ENCODE measurements at regions not wholly inside any gene's neighbourhood (a gene's known extent, or its start where the extent isn't known, plus 50 kb on each side); places are given as distances from the start of the nearest gene placed in this dataset. TPM values are rescaled to one million over a fixed set of nuclear protein-coding genes. Genes with fewer than 3 reads are reported as not detected.

DNA sequence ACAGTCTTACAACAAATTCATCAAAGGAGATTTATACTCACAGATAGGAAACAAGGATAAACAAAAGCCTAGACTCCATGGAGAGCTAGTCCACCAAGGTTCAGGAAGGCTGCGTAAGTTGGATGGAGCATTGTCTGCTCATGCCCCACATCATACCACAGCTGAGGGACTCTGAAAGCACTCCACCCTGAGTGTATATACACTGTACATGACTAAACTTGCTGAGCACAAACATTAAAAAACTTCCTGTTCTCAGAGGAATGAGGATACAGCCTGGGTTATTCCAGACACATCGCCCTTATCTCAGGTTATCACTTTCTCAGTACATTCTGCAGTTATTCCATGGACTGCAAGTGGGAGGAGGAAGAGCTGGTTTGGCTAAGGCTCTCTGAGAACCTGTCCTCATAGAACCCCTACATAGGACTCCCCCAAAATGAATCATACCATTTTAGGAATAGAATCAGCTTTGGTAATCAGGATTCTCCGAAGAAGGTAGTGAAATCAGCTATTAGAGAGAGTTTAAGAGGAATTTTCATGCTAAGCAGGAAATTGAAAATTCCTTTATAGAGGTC, 58.0 kb upstream of the PRMT6 start:
- Histone ChIP-seq H3K4me3 (no peak overlapping the region), H3K36me3 (no peaks in the 10 kb centered on the region), H3K4me1 (ENCODE audit: insufficient read depth) (no peaks in the 10 kb centered on the region), H3K9me3 (no peaks in the 10 kb centered on the region), H3K27me3 (no peaks in the 10 kb centered on the region), H3K27ac (no peak overlapping the region)
- DNase-seq, result no peak
- 51 to 68% (median 60%) methylated on average over 3 of the region's 3 CpGs for WGBS, 3 donors
- intact Hi-C loops (cut with DNase I), result no loop called here
- no peak for TF ChIP-seq EP300 (IDR thresholded peaks at IDR 0.05)
- TF ChIP-seq POLR2A (IDR thresholded peaks at IDR 0.05), result no peak
- TF ChIP-seq, protein P1, sequence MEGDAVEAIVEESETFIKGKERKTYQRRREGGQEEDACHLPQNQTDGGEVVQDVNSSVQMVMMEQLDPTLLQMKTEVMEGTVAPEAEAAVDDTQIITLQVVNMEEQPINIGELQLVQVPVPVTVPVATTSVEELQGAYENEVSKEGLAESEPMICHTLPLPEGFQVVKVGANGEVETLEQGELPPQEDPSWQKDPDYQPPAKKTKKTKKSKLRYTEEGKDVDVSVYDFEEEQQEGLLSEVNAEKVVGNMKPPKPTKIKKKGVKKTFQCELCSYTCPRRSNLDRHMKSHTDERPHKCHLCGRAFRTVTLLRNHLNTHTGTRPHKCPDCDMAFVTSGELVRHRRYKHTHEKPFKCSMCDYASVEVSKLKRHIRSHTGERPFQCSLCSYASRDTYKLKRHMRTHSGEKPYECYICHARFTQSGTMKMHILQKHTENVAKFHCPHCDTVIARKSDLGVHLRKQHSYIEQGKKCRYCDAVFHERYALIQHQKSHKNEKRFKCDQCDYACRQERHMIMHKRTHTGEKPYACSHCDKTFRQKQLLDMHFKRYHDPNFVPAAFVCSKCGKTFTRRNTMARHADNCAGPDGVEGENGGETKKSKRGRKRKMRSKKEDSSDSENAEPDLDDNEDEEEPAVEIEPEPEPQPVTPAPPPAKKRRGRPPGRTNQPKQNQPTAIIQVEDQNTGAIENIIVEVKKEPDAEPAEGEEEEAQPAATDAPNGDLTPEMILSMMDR (IDR thresholded peaks at IDR 0.05), result no peak

DNA sequence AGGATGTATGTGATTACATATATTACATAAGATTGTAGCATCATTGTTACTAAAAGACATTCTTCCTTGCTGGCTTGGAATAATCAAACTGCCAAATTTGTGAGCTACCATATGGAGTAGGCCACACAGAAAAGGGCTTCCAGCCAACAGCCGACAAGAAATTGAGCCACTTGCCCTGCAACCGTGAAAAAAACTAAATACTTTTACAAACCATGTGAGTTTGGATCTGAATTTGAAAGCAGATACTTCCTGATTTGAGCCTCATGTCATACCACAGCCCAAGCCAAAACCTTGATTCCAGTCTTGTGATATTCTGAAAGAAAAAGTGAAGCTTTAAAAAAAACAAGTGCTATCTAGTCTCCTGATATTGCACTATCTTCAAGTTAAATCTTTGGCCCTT, 55.6 kb upstream of the PRMT6 start:
- H3K4me3 ChIP-seq, result no peak overlapping the region
- no peaks in the 10 kb centered on the region for H3K27me3 ChIP-seq
- intact Hi-C loops (cut with DNase I), result no loop called here
- TF ChIP-seq, protein P1 (IDR thresholded peaks at IDR 0.05), result no peak
- TF ChIP-seq POLR2A (IDR thresholded peaks at IDR 0.05) (no peak), EP300 (IDR thresholded peaks at IDR 0.05) (no peak)
- DNase-seq, result no peak
- H3K9me3 ChIP-seq, result no peaks in the 10 kb centered on the region
- H3K4me1 ChIP-seq (ENCODE audit: insufficient read depth), result no peaks in the 10 kb centered on the region
- H3K36me3 ChIP-seq, result no peaks in the 10 kb centered on the region
- 9 to 15% (median 13%) methylated on average over 2 of the region's 2 CpGs for WGBS, 3 donors
- no peak overlapping the region for H3K27ac ChIP-seq

DNA sequence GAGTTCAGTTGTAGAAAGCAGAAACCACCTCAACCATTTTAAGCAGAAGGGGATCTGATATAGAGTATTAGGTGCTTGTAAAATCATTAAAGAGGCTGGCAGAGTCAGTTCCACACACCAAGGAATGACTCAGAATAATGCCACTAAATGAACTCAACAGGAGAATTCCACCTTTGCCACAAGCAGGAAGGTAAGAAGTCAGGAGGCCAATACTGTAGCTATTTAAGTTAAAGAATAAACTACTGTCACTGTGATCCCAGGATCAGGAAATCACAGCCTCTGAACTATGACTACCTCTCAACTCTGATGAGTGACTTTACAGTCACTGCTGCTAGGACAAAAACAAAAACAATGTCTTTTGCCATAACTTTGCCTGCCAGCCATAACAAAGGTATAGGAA, 52.5 kb upstream of the PRMT6 start:
- Histone ChIP-seq H3K27ac (no peak overlapping the region), H3K4me1 (ENCODE audit: insufficient read depth) (no peaks in the 10 kb centered on the region), H3K9me3 (no peaks in the 10 kb centered on the region), H3K36me3 (no peaks in the 10 kb centered on the region), H3K27me3 (no peaks in the 10 kb centered on the region), H3K4me3 (no peak overlapping the region)
- no peak for DNase-seq
- intact Hi-C loops (cut with DNase I), result no loop called here
- TF ChIP-seq, protein P1 (IDR thresholded peaks at IDR 0.05), result no peak
- TF ChIP-seq POLR2A (IDR thresholded peaks at IDR 0.05) (no peak), EP300 (IDR thresholded peaks at IDR 0.05) (no peak)

DNA sequence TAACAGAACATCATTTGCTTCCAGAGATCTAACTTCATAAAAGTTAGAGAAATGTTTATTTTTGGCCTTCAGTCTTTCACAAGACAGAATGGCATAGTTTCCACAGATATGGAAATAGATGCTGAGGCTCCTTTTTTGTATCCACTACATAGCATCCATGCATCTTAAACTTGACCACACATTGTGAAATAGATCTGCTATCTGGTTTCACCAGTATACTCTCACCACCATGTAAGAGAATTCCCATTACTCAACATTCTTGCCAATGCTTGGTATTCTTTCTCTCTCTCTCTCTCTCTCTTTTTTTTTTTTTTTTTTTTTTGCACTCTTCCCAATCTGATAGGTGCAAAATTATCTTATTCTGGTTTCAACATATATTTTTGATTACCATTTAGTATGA, 52.1 kb upstream of the PRMT6 start:
- no peak for DNase-seq
- intact Hi-C loops (cut with DNase I), result no loop called here

More for the DNA sequence above, 52.1 kb upstream of the PRMT6 start:
- H3K9me3 ChIP-seq, result no peaks in the 10 kb centered on the region
- no peaks in the 10 kb centered on the region for H3K4me1 ChIP-seq (ENCODE audit: insufficient read depth)
- no peaks in the 10 kb centered on the region for H3K27me3 ChIP-seq
- H3K36me3 ChIP-seq, result no peaks in the 10 kb centered on the region
- TF ChIP-seq POLR2A (IDR thresholded peaks at IDR 0.05), result no peak
- TF ChIP-seq, protein P1 (IDR thresholded peaks at IDR 0.05), result no peak
- TF ChIP-seq EP300 (IDR thresholded peaks at IDR 0.05), result no peak
- no peak overlapping the region for H3K4me3 ChIP-seq
- no peak overlapping the region for H3K27ac ChIP-seq

Small RNAs in the stretch of these regions (small RNA-seq; reads per million reads assigned to genes)
- gene AL596327.1, result not detected
- not detected for gene SEPT2P1
